NCI-H510A (cell line): ENCODE measurements at regions not wholly inside any gene's neighbourhood (a gene's known extent, or its start where the extent isn't known, plus 50 kb on each side); places are given as distances from the start of the nearest gene placed in this dataset.
"Not testable (repeated sequence)": the region's sequence is repeated elsewhere in the genome, so short reads cannot be mapped to it uniquely, and the experiment has no call there.

Experiments used
- DNase-seq: peaks from one replicate; lab custom pipeline; 2025; lab: John Stamatoyannopoulos, UW

GRCh38 chr1:222239130-222239529 is 308.8 kb downstream of the HHIPL2 start:
- no peak for DNase-seq

GRCh38 chr1:222234351-222234750 is 313.6 kb downstream of the HHIPL2 start:
- no peak for DNase-seq

GRCh38 chr1:222233444-222234158 is 314.3 kb downstream of the HHIPL2 start:
- DNase-seq: no peak

GRCh38 chr1:222232842-222233241 is 315.1 kb downstream of the HHIPL2 start:
- DNase-seq: no peak

GRCh38 chr1:222229672-222230312 is 318.1 kb downstream of the HHIPL2 start:
- no peak for DNase-seq

- no peak for DNase-seq
Observed at GRCh38 chr1:222225316-222225691, 322.6 kb downstream of the HHIPL2 start.

- DNase-seq: no peak
Observed at GRCh38 chr1:222224636-222225315, 323.1 kb downstream of the HHIPL2 start.

- no peak for DNase-seq
Observed at GRCh38 chr1:222224156-222224555, 323.7 kb downstream of the HHIPL2 start.

GRCh38 chr1:222223010-222223409 is 324.9 kb downstream of the HHIPL2 start:
- DNase-seq: no peak

- DNase-seq: no peak
Observed at GRCh38 chr1:222216255-222216754, 331.6 kb downstream of the HHIPL2 start.

GRCh38 chr1:222210776-222211175 is 337.1 kb downstream of the HHIPL2 start:
- DNase-seq: no peak

- DNase-seq: no peak
Observed at GRCh38 chr1:222204475-222204874, 343.4 kb downstream of the HHIPL2 start.

- DNase-seq: no peak
Observed at GRCh38 chr1:222202831-222203230, 345.1 kb downstream of the HHIPL2 start.

GRCh38 chr1:222196736-222197135 is 351.2 kb downstream of the HHIPL2 start:
- no peak for DNase-seq

GRCh38 chr1:222196288-222196687 is 351.6 kb downstream of the HHIPL2 start:
- DNase-seq: no peak

GRCh38 chr1:222195857-222196256 is 352.0 kb downstream of the HHIPL2 start:
- no peak for DNase-seq

- no peak for DNase-seq
Observed at GRCh38 chr1:222189218-222189617, 358.7 kb downstream of the HHIPL2 start.

- no peak for DNase-seq
Observed at GRCh38 chr1:222187566-222188332, 360.2 kb downstream of the HHIPL2 start.

GRCh38 chr1:222182641-222183040 is 365.3 kb downstream of the HHIPL2 start:
- DNase-seq: no peak

- DNase-seq: no peak
Observed at GRCh38 chr1:222181191-222181590, 366.7 kb downstream of the HHIPL2 start.

- DNase-seq: not testable (repeated sequence)
Observed at GRCh38 chr1:222177496-222177895, 370.4 kb downstream of the HHIPL2 start.

GRCh38 chr1:222171005-222171404 is 376.9 kb downstream of the HHIPL2 start:
- no peak for DNase-seq
